Hepatic stellate cell (primary cell): ENCODE measurements at regions not wholly inside any gene's neighbourhood (a gene's known extent, or its start where the extent isn't known, plus 50 kb on each side); places are given as distances from the start of the nearest gene placed in this dataset.

Experiments used
- DNase-seq: peaks from one replicate; pipeline ENCODE4 v3.0.0; 2011; ENCODE audit warnings: low spot score

DNA sequence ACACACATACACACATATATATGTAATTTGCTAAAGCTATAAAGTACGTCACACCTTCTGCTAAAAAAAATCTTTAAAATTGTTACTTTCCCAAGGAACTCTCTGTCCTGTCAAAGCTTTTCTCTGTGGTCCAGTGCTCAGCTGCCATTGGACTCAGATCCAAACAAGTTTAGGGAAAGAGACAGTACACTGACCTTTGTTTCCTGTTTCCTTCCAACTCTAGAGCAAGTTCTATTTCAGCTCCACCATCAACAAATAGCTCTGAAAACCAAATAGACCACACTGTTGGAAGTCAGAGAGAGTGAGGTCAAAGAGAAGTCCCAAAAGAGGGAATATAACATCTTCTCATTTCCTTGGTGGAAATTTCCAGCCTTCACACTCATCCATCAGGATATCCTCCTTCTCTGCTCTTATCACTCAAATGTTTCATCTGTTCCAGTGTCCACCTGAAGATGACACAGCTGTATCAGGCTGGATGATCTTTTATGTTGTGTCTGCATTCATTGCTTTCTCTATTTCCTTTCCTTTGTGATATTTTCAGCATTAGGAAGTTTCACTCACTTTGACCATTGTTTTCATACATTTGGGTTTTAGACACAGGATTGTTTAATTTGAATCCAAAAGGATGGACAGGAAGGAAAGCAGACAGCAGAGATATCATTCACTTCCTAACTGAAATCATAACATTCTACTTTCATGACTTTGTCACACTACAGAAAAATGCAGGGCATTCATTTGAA, 192.3 kb upstream of the NT5C1B start:
- DNase-seq = no peak

DNA sequence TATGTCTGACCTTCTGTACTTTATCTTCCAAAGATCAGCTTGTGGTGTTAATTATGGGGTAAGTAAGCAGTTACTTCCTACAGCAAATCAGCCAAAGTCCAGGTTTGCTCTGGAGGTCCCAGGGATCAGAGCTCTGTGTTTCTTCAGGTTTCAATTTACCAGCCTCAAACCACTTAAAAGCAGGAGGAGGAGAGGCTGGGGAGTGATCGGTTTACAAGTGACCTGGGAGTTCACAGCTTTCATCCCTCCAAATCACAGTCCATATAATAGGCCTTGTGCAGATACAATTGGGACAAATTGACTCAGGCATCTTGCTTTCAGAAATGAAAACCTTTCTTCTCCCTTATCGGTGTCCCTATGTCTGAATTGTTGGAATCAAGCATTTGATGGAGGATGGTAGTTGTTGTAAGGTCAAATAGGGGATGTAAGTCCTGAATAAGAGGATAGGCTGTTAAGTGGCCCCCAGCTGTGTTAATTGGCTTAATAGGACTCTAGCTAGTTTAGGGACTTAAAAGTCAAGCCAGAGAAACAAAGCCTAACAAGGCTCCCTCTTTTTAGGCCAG, 188.0 kb upstream of the NT5C1B start:
- DNase-seq = no peak

DNA sequence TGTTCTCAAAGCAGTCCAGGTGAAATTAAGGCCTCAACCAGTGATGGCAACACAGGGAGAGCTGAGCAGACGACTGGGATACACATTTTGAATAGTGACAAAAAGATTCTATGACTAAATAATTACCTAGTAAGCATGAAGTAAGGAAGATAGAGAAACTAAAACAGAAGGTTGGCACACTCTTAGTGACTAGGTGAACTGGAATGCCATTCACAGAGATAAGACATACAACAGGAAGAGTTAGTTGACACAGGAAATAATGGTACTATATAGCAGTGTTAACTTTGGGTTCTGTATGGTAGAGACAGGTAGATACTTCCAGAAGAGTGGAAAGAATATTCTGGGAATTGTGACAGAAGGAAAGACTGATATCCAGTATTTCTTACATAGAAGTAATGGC, 181.8 kb upstream of the NT5C1B start:
- DNase-seq = no peak

DNA sequence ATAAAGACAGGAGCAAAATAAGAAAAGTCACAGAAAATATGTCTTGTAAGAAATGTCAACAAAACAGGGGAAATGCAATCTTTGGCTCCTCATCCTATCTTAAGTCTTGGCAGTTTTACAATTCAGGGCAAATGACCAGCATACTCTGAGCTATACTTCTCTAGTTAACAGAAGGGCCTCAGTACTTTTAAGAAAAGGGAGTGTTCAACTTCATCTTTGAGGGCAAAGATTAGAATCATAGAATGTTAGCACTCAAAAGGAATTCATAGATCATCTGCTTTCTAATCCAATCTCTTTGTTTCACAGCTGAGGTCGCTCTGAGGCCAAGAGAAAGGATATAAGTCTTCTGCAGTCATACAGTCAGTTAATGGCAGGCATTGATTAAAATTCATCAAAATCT, 174.0 kb upstream of the NT5C1B start:
- no peak for DNase-seq

DNA sequence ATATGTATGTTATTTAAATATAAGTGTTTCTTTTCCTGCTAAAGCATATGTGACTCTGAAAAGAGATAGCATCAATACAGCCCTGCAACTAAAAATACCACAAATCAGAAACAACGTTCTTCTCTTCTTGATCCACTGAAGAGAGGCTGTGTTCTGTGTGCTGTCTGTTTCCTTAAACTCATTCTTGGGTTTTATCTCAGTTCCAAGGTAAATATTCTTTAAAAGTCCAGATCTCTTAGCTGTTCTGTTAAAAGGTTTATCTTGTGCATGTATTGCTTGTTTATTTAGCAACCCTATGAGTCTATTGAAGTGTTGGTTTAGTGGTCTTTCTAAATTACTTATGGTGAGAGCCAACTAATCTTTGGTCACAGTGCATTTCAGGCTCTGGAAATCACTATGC, 173.3 kb upstream of the NT5C1B start:
- DNase-seq = no peak

DNA sequence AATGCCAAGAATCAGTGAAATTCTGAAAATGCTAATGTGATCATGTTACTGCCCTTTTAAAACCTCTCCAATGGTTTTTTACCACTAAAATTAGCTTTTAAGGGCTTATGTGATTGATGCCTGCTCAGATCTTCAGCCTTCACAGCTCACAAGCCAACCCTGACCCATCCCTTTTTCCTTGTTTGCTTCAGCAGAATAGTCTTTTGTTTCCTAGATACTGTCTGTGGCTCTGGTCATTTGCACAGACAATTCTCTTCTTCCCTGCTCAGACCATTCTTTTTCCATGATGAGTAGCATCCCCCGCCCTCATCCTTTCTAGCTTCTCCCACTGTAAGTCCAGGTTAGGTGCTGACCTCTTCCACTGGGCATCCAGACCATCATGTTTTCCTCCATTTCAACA, 164.9 kb upstream of the NT5C1B start:
- no peak for DNase-seq

DNA sequence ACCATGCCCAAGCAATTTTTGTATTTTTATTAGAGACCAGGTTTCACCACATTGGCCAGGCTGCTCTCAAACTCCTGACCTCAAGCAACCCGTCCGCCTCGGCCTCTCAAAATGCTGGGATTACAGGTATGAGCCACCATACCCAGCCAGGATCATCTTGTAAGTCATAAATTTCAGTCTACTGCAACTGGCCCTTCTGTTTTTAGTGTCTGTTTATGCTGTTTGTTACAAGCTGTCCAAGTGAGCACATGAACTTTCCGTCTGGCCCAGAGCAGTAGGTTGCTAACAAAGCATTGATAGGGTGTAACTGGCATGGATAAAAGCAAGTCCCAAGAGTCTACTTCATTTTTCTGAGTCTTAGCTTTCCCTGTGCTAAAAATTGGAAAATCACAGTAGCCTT, 164.4 kb upstream of the NT5C1B start:
- DNase-seq = no peak

DNA sequence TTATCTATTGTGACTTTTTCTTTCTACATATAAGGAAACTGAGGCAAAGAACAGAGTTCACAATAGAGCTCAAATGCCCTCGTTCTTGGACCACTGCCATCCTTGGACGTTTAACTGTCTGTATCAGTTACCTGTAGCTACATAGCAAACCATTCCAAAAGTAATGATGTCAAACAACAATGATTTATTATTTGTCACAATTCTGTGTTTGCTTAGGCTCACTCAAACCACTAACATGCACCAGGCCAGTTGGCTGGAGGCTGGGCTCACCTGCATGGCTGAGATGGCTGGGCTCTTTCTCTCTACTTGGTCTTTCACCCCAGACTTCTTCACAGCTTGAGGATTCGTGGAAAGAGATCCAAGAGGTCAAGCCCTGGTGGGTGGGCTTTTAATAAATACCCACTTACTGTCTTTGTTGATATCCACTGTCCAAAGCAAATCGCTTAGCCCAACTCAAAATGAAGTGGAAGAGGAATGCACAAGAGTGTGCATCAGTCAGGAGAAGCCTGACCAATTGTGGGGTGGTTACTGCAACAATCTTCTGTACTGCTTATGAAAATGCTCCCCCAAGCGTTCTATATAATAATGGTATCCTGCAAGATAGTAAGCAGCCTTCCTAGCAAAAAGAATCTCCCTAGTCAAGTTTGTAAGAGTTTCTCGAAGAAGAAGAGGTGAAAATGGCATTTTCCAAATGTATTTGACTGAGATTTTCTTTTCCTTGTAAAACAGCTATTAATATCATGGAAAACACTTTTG, 163.5 kb upstream of the NT5C1B start:
- no peak for DNase-seq

DNA sequence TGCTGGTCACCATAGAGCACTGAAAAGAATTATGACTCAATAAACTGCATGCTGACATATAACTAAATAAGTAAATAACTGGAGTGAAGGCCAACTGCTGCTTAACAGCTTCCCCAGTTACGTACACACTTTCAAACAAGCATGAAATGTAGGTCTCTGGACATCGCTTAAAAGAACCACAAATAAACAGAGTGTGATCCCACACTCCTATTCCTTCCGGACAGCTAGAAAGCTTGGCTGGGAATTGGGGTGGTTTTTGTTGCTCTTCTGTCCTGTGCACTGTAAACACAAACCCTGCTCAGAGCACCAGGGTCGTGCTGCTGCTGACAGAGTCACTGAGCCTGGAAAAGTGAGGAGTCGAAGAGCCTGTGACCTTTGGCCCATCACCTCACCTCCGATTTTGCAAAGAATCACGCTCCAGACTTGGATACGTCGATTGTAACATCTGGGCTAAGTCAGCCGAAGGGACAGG, 162.7 kb upstream of the NT5C1B start:
- DNase-seq = no peak

DNA sequence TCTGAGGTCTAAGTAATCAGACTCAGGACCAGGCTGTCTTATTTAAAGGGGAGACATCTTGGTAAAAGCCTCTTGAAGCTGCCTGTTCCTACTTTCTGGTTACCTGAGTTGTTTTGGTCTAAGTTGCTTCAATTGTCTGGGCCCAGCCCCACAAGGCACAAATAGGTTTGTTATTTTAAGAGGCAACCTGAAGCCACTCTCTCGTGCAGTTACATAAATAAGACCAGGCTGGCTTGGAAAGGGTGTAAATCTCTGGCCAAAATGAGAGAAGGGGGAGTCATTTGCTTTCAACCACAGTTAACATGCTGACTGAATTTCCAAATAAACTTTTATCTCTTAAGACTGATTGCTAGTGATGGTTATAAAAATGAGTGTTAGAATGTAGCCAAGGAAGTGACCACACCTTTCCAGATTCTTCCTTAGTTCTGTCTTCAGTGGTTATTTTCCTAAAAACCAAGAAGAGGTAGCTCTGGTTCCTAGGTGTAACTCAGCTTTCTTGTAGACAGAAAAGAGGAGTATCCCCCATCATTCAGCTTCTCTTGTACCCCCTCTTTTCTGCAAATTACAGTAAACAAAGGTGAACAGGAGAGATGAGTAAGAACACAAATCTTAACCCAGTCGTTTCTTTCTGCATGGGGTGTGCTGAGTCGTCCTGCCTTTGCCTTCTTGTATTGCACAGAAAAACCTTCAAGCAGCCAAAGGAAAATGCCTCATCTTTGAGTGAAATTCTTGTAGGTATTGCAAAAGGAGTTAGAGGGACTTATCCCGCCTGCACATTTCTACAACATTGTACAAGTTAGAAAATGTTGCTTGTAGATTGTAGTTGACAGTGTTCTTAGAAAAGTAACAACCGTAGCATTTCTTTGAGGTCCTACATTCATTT, 161.5 kb upstream of the NT5C1B start:
- no peak for DNase-seq

DNA sequence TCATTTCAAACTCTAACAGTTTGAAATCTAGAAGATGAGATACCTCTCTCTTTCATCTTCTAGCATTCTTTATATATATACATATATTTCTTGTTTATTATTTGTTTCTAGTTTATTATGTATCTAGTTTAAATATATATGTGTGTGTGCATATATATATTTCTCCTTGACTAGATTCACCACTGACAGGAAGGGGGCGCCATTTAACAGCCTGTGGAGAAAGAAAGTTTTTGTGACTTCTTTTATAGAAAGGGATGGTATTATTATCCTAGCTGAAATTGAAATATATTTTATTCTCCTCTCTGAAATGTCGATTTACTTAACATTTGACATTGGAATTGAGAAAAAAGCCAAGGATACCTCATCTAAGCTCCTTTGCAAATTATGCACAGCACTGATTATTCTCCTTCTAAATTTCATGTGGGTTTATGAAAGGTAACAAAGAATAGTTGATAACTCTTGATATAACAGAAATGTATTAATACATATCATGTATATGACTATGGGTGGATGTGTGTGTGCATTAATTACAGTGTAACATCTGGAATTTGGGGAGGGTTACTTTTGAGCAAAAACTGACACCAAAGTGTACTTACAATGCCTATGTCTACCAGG, 160.7 kb upstream of the NT5C1B start:
- DNase-seq = peak; percentile 9

DNA sequence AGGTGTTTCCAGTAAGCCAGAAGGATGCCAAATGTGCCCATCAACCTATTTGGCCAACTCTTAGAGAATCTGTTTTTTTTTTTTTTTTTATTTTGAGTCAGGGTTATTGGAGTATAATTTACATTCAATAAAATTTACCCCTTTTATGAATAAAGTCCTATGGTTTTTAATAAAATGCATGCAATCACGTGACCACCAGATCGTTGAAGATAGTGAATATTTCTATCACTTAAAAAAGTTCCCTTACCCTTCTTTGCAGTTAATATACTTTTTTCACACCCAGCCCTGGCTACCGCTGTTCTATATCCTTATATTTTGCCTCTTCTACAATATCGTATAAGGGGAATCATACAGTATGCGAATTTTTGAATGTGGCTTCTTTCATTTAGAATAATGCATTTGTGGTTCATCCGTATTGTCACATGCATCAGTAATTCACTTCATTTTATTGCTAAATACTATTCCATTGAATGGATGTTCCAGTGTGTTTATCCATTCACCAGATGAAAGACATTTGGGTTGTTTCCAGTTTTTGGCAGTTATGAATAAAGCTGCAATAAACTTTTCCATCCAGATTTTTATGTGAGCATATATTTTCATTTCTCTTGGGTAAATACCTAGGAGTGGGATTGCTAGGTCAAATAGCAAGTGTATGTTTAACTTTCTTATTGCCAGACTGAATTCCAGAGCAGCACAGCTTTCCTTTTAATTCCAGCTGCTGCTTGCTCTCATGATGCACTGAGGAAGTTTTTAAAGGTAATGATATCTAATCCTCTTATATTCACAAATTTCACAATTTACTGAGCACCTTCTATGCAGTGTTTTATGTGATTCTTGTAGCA, 156.3 kb upstream of the NT5C1B start:
- no peak for DNase-seq

DNA sequence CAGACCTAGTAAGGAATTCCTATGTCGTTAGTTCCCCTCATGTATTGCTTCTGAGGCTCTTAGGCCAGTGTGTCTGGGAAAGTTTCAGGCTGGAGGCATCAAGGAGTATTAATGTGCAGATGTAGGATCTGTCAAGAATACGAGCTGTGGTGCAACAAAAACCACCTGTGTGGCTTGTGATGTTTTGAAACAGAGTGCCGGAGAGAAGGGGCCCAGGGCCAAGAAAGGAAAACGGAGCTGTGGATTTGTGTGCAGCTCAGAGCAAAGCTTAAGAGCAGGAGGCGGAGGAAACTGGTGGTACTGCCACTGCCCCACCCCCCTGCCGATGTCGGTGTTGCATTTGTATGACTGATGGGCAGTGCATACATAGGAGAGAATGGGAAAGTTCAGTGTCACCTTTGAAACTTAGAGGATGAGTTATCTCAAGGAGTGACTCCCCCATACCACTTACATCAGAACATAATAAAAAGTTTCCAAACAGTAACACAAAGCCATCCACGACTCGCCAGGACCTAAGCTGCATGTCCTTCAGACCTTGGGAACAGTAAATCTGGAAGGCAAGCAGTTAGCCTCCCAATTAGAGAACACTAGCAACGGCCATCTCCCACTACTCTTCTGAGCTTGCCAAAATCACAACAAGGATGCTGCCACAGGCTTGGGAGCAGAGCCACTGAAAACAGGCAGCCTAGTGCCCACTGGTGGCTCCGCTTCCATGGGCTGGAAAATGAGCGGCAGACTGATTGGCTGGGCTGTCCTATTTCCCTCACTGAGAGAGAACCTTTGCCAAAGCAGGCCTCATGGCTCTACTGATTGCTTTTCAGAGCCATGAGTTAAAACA, 152.7 kb upstream of the NT5C1B start:
- no peak for DNase-seq

DNA sequence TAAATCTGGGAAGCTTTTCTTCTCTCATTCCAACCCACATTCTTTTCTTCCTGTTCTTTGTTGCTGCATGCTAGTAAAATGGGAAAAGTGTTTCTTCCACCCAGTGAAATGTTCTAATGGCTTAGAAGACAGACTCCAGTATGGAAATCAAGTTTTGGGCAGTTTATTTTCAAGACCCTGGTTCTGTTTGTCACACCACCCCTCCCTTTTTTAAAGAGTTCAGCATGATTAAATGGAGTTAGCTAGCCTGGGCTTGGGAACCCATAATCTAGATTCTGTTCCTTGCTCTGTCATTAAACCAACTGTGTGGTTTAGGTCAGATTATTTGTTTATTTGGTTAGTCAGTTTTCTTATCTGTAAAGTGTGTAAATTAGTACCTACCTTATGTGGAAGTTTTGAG, 151.8 kb upstream of the NT5C1B start:
- no peak for DNase-seq

DNA sequence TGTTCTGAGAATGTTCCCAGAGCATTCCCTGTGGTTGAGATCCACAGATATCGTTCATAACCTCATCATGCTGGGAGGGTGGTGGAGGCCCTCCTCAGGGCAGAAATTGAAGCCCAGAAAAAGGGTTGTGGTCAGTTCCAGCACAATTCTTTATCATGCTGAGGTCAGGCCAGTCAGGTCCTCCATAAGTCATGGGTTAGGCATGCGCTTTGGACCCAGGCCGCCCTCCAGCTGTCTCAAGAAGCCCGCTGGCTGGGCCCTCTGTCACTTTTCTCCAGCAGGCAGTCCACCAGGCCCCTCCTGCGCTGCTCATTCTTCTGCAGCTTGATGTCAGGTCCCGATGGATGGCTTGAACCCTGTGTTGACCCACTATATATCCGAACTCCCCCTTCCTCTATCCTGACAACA, 151.1 kb upstream of the NT5C1B start:
- DNase-seq = no peak

DNA sequence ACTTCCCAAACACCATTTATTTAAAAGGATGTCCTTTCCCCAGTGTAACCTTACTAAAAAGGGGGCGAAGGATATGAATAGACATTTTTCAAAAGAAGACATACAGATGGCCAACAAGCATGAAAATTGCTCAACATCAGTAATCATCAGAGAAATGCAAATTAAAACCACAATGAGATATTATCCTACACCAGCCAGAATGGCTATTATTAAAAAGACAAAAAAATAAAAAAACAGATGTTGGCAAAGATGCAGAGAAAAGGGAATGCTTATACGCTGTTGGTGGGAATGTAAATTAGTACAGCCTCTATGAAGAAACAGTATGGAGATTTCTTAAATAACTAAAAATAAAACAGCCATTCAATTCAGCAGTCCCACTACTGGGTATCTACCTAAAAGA, 142.3 kb upstream of the NT5C1B start:
- DNase-seq = no peak

DNA sequence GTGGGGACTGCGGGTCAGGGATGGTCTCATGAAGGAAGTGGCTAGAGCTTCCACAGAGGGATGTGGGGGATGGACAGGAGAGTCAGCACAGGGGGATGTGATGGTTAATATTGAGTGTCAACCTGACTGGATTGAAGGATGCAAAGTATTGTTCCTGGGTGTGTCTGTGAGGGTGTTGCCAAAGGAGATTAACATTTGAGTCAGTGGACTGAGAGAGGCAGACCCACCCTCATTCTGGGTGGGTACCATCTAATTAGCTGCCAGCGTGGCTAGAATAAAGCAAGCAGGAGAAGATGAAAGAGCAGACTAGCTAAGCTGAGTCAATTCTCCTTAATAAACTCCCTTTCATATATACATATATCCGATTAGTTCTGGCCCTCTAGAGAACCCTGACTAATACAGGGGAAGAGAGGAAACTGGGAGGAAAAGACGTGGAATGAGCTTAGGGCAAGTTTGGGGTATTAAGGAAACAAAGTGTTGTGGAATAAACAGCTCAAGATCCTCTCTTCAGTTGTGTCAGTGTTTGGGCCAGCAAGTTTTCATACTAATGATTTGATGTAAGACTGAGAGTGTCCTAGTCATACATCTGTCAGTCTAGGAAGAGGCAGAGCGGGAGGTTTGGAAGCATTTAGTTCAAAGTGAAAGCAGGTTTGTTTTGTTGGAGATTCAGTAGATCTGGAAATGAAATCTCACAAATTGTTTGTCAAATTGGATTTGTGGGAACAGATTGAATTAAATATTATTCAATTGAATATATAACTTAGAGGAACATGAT, 135.2 kb upstream of the NT5C1B start:
- no peak for DNase-seq

DNA sequence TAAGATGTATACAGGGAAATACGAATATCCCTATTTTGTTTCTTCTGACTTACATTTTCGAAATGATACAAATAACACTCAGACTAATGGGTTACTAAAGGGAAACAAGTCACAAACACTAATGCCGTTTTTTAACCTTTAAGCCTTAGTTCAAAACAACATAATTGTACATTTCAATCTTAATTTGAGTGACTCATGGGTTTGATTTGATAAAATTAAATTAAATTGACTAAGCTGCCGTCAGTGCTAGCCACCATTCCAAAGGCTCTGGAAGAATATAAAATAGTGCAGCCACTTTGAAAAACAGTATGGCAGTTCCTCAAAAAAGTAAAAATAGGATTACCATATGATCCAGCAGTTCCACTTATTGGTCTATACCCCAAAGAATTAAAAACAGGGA, 133.8 kb upstream of the NT5C1B start:
- no peak for DNase-seq

DNA sequence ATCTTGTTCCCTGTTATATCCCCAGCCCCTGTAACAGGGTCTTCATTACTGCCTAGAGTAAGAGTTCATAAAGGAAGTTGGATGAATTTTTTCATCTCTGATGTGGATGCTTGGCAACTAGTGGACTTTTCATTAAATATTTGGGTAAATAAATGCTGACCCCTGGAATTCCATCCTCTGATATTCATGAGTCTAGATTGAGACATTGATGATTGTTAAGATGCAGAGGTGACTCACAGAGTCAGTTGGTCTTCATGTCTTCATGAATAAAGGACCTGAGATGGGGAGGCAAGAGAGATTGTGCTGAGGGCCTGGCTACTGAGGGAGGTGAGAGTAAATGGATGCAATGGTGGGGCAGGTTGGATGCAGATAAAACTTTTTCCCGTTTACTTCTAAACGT, 132.7 kb upstream of the NT5C1B start:
- DNase-seq = no peak
